H1 (cell line): ENCODE measurements at regions not wholly inside any gene's neighbourhood (a gene's known extent, or its start where the extent isn't known, plus 50 kb on each side); places are given as distances from the start of the nearest gene placed in this dataset.

Experiments
- CTCF ChIA-PET: fragments of 300-600 bp; sonication (Branson Sonifier 250); formaldehyde crosslinking; loops from one replicate; lab custom pipeline; 2021; ENCODE audit not compliant: partially characterized antibody; lab: Charles Lee
- POLR2A ChIA-PET: fragments of 300-600 bp; sonication (Branson Sonifier 250); formaldehyde crosslinking; loops from one replicate; lab custom pipeline; 2021; ENCODE audit warnings: inconsistent platforms; ENCODE audit not compliant: partially characterized antibody; lab: Charles Lee
- DNase-seq, 2 experiments: peaks; one replicate each; pipeline versions ENCODE4 v3.0.0 to v3.0.0-alpha.2; 2010 to 2022; ENCODE audit warnings: low spot score in 2 of 2, low read depth in 1 of 2, mixed read lengths in 1 of 2
- FAIRE-seq: peaks from 2 replicates; lab custom pipeline; 2011; peaks lifted over from hg19 to GRCh38; lab: Jason Lieb, UNC
- H2AFZ ChIP-seq: 2 replicates; pipeline ENCODE4 v1.8.1; 2012; ENCODE audit warnings: low read length, inconsistent platforms
- H2AK5ac ChIP-seq: 2 replicates; pipeline ENCODE4 v1.6.1; 2013; ENCODE audit warnings: low read depth, low read length
- H2BK120ac ChIP-seq: replicated peaks from 2 replicates; pipeline ENCODE3; 2013; ENCODE audit warnings: low read depth, low read length, inconsistent platforms
- H2BK12ac ChIP-seq: 2 replicates; pipeline ENCODE4 v1.6.1; 2013; ENCODE audit warnings: low read depth, low read length
- H2BK15ac ChIP-seq: 2 replicates; pipeline ENCODE4 v1.6.1; 2013; ENCODE audit warnings: low read length
- H2BK20ac ChIP-seq: 2 replicates; pipeline ENCODE4 v1.6.1; 2013; ENCODE audit warnings: low read length
- H2BK5ac ChIP-seq: 2 replicates; pipeline ENCODE4 v1.6.1; 2013; ENCODE audit warnings: low read depth, low read length
- H3K14ac ChIP-seq: 2 replicates; pipeline ENCODE4 v1.6.1; 2013; ENCODE audit warnings: inconsistent platforms; ENCODE audit not compliant: insufficient read length
- H3K18ac ChIP-seq: 2 replicates; pipeline ENCODE4 v1.6.1; 2013; ENCODE audit warnings: low read length; ENCODE audit errors: extremely low read depth
- H3K23ac ChIP-seq: 2 replicates; pipeline ENCODE4 v1.6.1; 2013; ENCODE audit warnings: inconsistent platforms; ENCODE audit not compliant: insufficient read length
- H3K23me2 ChIP-seq: 2 replicates; pipeline ENCODE4 v1.6.1; 2013; ENCODE audit warnings: low read depth, low read length
- H3K27ac ChIP-seq: 2 replicates; pipeline ENCODE4 v1.6.1; 2011; ENCODE audit warnings: low read depth, low read length, inconsistent platforms
- H3K27me3 ChIP-seq, 4 experiments: replicated peaks in 1 of 4; 1 replicate in 1 of 4; 2 replicates in 3 of 4; pipeline versions ENCODE4 v1.6.1 to v1.8.1; 2011 to 2013; ENCODE audit warnings: low read length in 3 of 4, mild to moderate bottlenecking in 3 of 4, inconsistent platforms in 2 of 4, mixed read lengths in 2 of 4, moderate library complexity in 1 of 4; ENCODE audit not compliant: control insufficient read depth in 3 of 4, insufficient read depth in 3 of 4; ENCODE audit errors: extremely low read depth in 1 of 4
- H3K36me3 ChIP-seq, 4 experiments: 2 replicates each; pipeline versions ENCODE4 v1.6.1 to v1.8.1; 2011 to 2013; ENCODE audit warnings: mild to moderate bottlenecking in 4 of 4, low read length in 3 of 4, moderate library complexity in 2 of 4, control low read depth in 1 of 4, inconsistent platforms in 1 of 4; ENCODE audit not compliant: insufficient read depth in 4 of 4, control insufficient read depth in 2 of 4
- H3K4ac ChIP-seq: replicated peaks from 2 replicates; pipeline ENCODE3; 2013; ENCODE audit warnings: low read length, low read depth, mixed read lengths, inconsistent platforms; ENCODE audit not compliant: insufficient read length
- H3K4me1 ChIP-seq, 4 experiments: replicated peaks in 1 of 4; 1 replicate in 1 of 4; 2 replicates in 3 of 4; pipeline versions ENCODE4 v1.6.1 to v1.8.1; 2011 to 2013; ENCODE audit warnings: low read length in 3 of 4, inconsistent platforms in 2 of 4, mixed read lengths in 1 of 4; ENCODE audit not compliant: insufficient read depth in 4 of 4, control insufficient read depth in 3 of 4
- H3K4me2 ChIP-seq, 2 experiments: 2 replicates each; pipeline versions ENCODE4 v1.6.1 to v1.8.1; 2011 to 2013; ENCODE audit warnings: low read depth in 2 of 2, low read length in 2 of 2, control low read depth in 1 of 2, inconsistent platforms in 1 of 2, mild to moderate bottlenecking in 1 of 2; ENCODE audit not compliant: insufficient read depth in 1 of 2
- H3K4me3 ChIP-seq, 4 experiments: fragments of 200-600, 300-600 bp in 1 of 4; sonication (generic), shearing (Covaris generic), sonication (Bioruptor Twin) in 1 of 4; 2 replicates each; pipeline versions ENCODE4 v1.5.1 to v1.8.1; 2011 to 2016; ENCODE audit warnings: low read length in 4 of 4, low read depth in 3 of 4, control low read depth in 2 of 4, inconsistent platforms in 2 of 4, mild to moderate bottlenecking in 2 of 4, mixed read lengths in 1 of 4, moderate library complexity in 1 of 4; ENCODE audit not compliant: insufficient read depth in 2 of 4; ENCODE audit errors: extremely low read depth in 1 of 4
- H3K56ac ChIP-seq: replicated peaks from 2 replicates; pipeline ENCODE3; 2013; ENCODE audit warnings: low read depth, mild to moderate bottlenecking, mixed read lengths, low read length, inconsistent platforms; ENCODE audit not compliant: insufficient read length
- H3K79me1 ChIP-seq: 2 replicates; pipeline ENCODE4 v1.6.1; 2013; ENCODE audit warnings: low read depth, low read length, control low read depth
- H3K79me2 ChIP-seq, 2 experiments: 2 replicates each; pipeline versions ENCODE4 v1.6.1 to v1.8.1; 2012 to 2013; ENCODE audit warnings: low read length in 2 of 2, mild to moderate bottlenecking in 2 of 2, inconsistent platforms in 1 of 2; ENCODE audit not compliant: insufficient read depth in 2 of 2, control insufficient read depth in 1 of 2
- H3K9ac ChIP-seq, 4 experiments: replicated peaks in 1 of 4; 1 replicate in 1 of 4; 2 replicates in 3 of 4; pipeline versions ENCODE4 v1.6.1 to v1.8.1; 2011 to 2013; ENCODE audit warnings: low read depth in 3 of 4, low read length in 3 of 4, control low read depth in 2 of 4, mild to moderate bottlenecking in 2 of 4, moderate library complexity in 2 of 4, inconsistent platforms in 1 of 4; ENCODE audit errors: extremely low read depth in 1 of 4
- H3K9me3 ChIP-seq, 2 experiments: 2 replicates each; pipeline versions ENCODE4 v1.6.1 to v1.8.1; 2012 to 2013; ENCODE audit warnings: mild to moderate bottlenecking in 2 of 2, moderate library complexity in 2 of 2, control low read depth in 1 of 2, inconsistent platforms in 1 of 2, low read depth in 1 of 2, low read length in 1 of 2, mixed read lengths in 1 of 2; ENCODE audit not compliant: insufficient read depth in 2 of 2
- H4K20me1 ChIP-seq, 2 experiments: replicated peaks in 1 of 2; 2 replicates each; pipeline versions ENCODE3 to v1.8.1; 2011 to 2013; ENCODE audit warnings: inconsistent platforms in 2 of 2, low read length in 2 of 2, mild to moderate bottlenecking in 1 of 2; ENCODE audit not compliant: insufficient read depth in 2 of 2, control insufficient read depth in 1 of 2
- H4K5ac ChIP-seq: 2 replicates; pipeline ENCODE4 v1.6.1; 2013; ENCODE audit warnings: low read length, low read depth, mixed read lengths, inconsistent platforms; ENCODE audit not compliant: insufficient read length
- H4K8ac ChIP-seq: 2 replicates; pipeline ENCODE4 v1.8.0; 2013; ENCODE audit warnings: mild to moderate bottlenecking, moderate library complexity, low read length, inconsistent platforms; ENCODE audit not compliant: insufficient read depth; ENCODE audit errors: extremely low read depth
- H4K91ac ChIP-seq: replicated peaks from 2 replicates; pipeline ENCODE3; 2013; ENCODE audit warnings: low read length, mixed read lengths, inconsistent platforms; ENCODE audit not compliant: insufficient read length
- ATF3 ChIP-seq: IDR thresholded peaks from 2 replicates; pipeline ENCODE4 v1.6.1; 2011; ENCODE audit warnings: low read depth, mild to moderate bottlenecking, low read length; ENCODE audit not compliant: insufficient read depth
- BACH1 ChIP-seq: IDR thresholded peaks from 2 replicates; pipeline ENCODE4 v1.6.1; 2012; ENCODE audit warnings: low read length, improper control_type of control experiment
- CBX5 ChIP-seq: fragments of 300-800, 300-1000 bp; sonication (generic); IDR thresholded peaks from 2 replicates; pipeline ENCODE4 v1.7.1; 2016; ENCODE audit warnings: antibody characterized with exemption, low read length, low read depth
- CBX8 ChIP-seq: fragments of 300-800, 300-1000 bp; sonication (generic); IDR thresholded peaks from 2 replicates; pipeline ENCODE4 v1.7.1; 2016; ENCODE audit warnings: low read depth, low read length, borderline replicate concordance
- CREB1 ChIP-seq: IDR thresholded peaks from 2 replicates; pipeline ENCODE4 v1.6.1; 2012; ENCODE audit warnings: inconsistent platforms
- GABPA ChIP-seq: IDR thresholded peaks from 2 replicates; pipeline ENCODE4 v1.6.1; 2011; ENCODE audit warnings: mild to moderate bottlenecking, low read length, moderate library complexity, borderline replicate concordance; ENCODE audit not compliant: insufficient read depth
- GTF2F1 ChIP-seq: IDR thresholded peaks from 2 replicates; pipeline ENCODE4 v1.6.1; 2012; ENCODE audit warnings: low read depth, low read length, improper control_type of control experiment, borderline replicate concordance
- HDAC2 ChIP-seq, 2 experiments: fragments of 300-600 bp in 1 of 2; sonication (generic) in 1 of 2; IDR thresholded peaks; 2 replicates each; pipeline ENCODE4 v1.6.1; 2011 to 2012; ENCODE audit warnings: low read depth in 2 of 2, low read length in 2 of 2, mild to moderate bottlenecking in 2 of 2, moderate library complexity in 2 of 2, borderline replicate concordance in 1 of 2, inconsistent platforms in 1 of 2
- JUND ChIP-seq: IDR thresholded peaks from 2 replicates; pipeline ENCODE4 v1.6.1; 2011; ENCODE audit warnings: mild to moderate bottlenecking, improper control_type of control experiment, low read length
- KDM1A ChIP-seq: fragments of 200-600, 300-600 bp; sonication (generic); IDR thresholded peaks from 2 replicates; pipeline ENCODE4 v1.7.1; 2016; ENCODE audit warnings: mild to moderate bottlenecking, low read length, borderline replicate concordance
- RXRA ChIP-seq: IDR thresholded peaks from 2 replicates; pipeline ENCODE4 v1.6.1; 2011; ENCODE audit warnings: low read depth, mild to moderate bottlenecking, low read length, moderate library complexity; ENCODE audit not compliant: insufficient read depth
- SP4 ChIP-seq: IDR thresholded peaks from 2 replicates; pipeline ENCODE4 v1.6.1; 2012; ENCODE audit warnings: low read length, inconsistent platforms
- TCF12 ChIP-seq: IDR thresholded peaks from 2 replicates; pipeline ENCODE4 v1.6.1; 2011; ENCODE audit warnings: low read depth, mild to moderate bottlenecking, low read length
- USF2 ChIP-seq: IDR thresholded peaks from 2 replicates; pipeline ENCODE4 v1.6.1; 2011; ENCODE audit warnings: low read length, improper control_type of control experiment
- WGBS, 2 experiments: shearing (Covaris generic) in 1 of 2; methylation state at CpG; one replicate each; pipeline versions ENCODE4 v1.1.6 to v1.1.7; 2013 to 2015; ENCODE audit warnings: low lambda C conversion rate in 2 of 2, mixed read lengths in 2 of 2, inconsistent platforms in 1 of 2, low coverage in 1 of 2, missing lambda C conversion rate in 1 of 2; ENCODE audit not compliant: insufficient replicate concordance in 2 of 2, insufficient coverage in 1 of 2, insufficient read length in 1 of 2; ENCODE audit errors: extremely low coverage in 1 of 2, missing lambda C conversion rate in 1 of 2; 5-methylcytosine and 5-hydroxymethylcytosine counted together

- Histone ChIP-seq H2BK20ac (no peak overlapping the region), H3K4ac (no peak overlapping the region), H3K23ac (no peak overlapping the region), H3K9ac (no peak overlapping the region), H3K4me2 (no peak overlapping the region), H3K79me1 (no peaks in the 10 kb centered on the region), H4K8ac (no peak overlapping the region), H3K4me1 (no peaks in the 10 kb centered on the region), H3K9me3 (no peaks in the 10 kb centered on the region), H2BK120ac (no peak overlapping the region), H2BK5ac (no peak overlapping the region), H4K20me1 (no peaks in the 10 kb centered on the region), H3K56ac (no peak overlapping the region), H3K27ac (no peak overlapping the region), H4K5ac (no peak overlapping the region), H3K23me2 (no peaks in the 10 kb centered on the region), H2BK12ac (no peak overlapping the region), H3K14ac (no peak overlapping the region), H2AK5ac (no peak overlapping the region), H3K27me3 (peaks cover 0 to 1% (median 0%) of the 10 kb centered on the region in 4 experiments; a peak in 1 of 7 replicates), H2AFZ (no peak overlapping the region), H3K4me3 (no peak overlapping the region), H2BK15ac (no peak overlapping the region), H3K79me2 (no peaks in the 10 kb centered on the region), H3K36me3 (no peaks in the 10 kb centered on the region), H3K18ac (no peak overlapping the region), H4K91ac (no peak overlapping the region)
- FAIRE-seq: no peak
- ChIA-PET CTCF (interaction anchor here (1.0 kb wide), 1 partner anchor 14 kb away, joined by 3 read pairs; no protein-coding TSS in a partner anchor), POLR2A (no interaction called here)
- DNase-seq: no peak
- whole genome bisulfite sequencing, 2 experiments: 89% methylated on average over 2 of the region's 2 CpGs; no CpG with 5 or more reads in 1 of the 2 experiments
- TF ChIP-seq BACH1 (no peak), GTF2F1 (no peak), CBX5 (no peak), ATF3 (no peak), RXRA (no peak), USF2 (no peak), GABPA (no peak), KDM1A (no peak), HDAC2 (IDR thresholded peaks at IDR 0.05; ENCODE audit: borderline replicate concordance in 1 of 2, low read depth in 2 of 2, low read length in 2 of 2) (no peak), CREB1 (no peak), SP4 (no peak), JUND (no peak), TCF12 (no peak), CBX8 (no peak)
These were observed 543.9 kb upstream of the LINC00305 start for GRCh38 chr18:64692826-64693225.
